ENCODE measurements at regions not wholly inside any gene's neighbourhood (a gene's known extent, or its start where the extent isn't known, plus 50 kb on each side); places are given as distances from the start of the nearest gene placed in this dataset.

- DNase-seq (ENCODE audit: low read depth), result no peak
- TF ChIP-seq CTCF (conservative IDR thresholded peaks at IDR 0.05; ENCODE audit: control insufficient read depth, insufficient read depth, low read depth, low read length), result no peak
- no peak overlapping the region for H3K4me3 ChIP-seq (ENCODE audit: control insufficient read depth, low read depth, low read length)
Observed at GRCh38 chr6:169931261-169931660, 179.8 kb downstream of the ERMARD start.

GRCh38 chr6:169930799-169931198, 179.4 kb downstream of the ERMARD start:
- H3K4me3 ChIP-seq (ENCODE audit: control insufficient read depth, low read depth, low read length), result no peak overlapping the region
- DNase-seq (ENCODE audit: low read depth), result no peak
- no peak for TF ChIP-seq CTCF (conservative IDR thresholded peaks at IDR 0.05; ENCODE audit: control insufficient read depth, insufficient read depth, low read depth, low read length)

GRCh38 chr6:169927711-169928110, 176.3 kb downstream of the ERMARD start:
- no peak overlapping the region for H3K4me3 ChIP-seq (ENCODE audit: control insufficient read depth, low read depth, low read length)
- DNase-seq (ENCODE audit: low read depth), result no peak
- TF ChIP-seq CTCF (conservative IDR thresholded peaks at IDR 0.05; ENCODE audit: control insufficient read depth, insufficient read depth, low read depth, low read length), result no peak

- no peak for DNase-seq (ENCODE audit: low read depth)
- no peak for TF ChIP-seq CTCF (conservative IDR thresholded peaks at IDR 0.05; ENCODE audit: control insufficient read depth, insufficient read depth, low read depth, low read length)
- H3K4me3 ChIP-seq (ENCODE audit: control insufficient read depth, low read depth, low read length), result no peak overlapping the region
Observed at GRCh38 chr6:169926617-169927417, 175.4 kb downstream of the ERMARD start.

- no peak for DNase-seq (ENCODE audit: low read depth)
- TF ChIP-seq CTCF (conservative IDR thresholded peaks at IDR 0.05; ENCODE audit: control insufficient read depth, insufficient read depth, low read depth, low read length), result no peak
Observed at GRCh38 chr6:169923468-169924464, 172.3 kb downstream of the ERMARD start.

GRCh38 chr6:169921853-169922824, 170.7 kb downstream of the ERMARD start:
- no peak overlapping the region for H3K4me3 ChIP-seq (ENCODE audit: control insufficient read depth, low read depth, low read length)
- no peak for DNase-seq (ENCODE audit: low read depth)
- TF ChIP-seq CTCF (conservative IDR thresholded peaks at IDR 0.05; ENCODE audit: control insufficient read depth, insufficient read depth, low read depth, low read length), result no peak

More at GRCh38 chr6:169923468-169924464, 172.3 kb downstream of the ERMARD start:
- no peak overlapping the region for H3K4me3 ChIP-seq (ENCODE audit: control insufficient read depth, low read depth, low read length)

Data from fibroblast of mammary gland (primary cell).